Endometrial microvascular endothelial cells (primary cell): ENCODE measurements at regions not wholly inside any gene's neighbourhood (a gene's known extent, or its start where the extent isn't known, plus 50 kb on each side); places are given as distances from the start of the nearest gene placed in this dataset.

ENCODE experiments used
- in situ Hi-C: cut with HindIII; loops from 2 replicates; pipeline ENCODE4 v1.10.0; 2017; ENCODE audit warnings: low sequenced_read_pairs, low pct_unique_long_range_greater_than_20kb; ENCODE audit errors: inconsistent ontology term

GRCh38 chr20:22414305-22414742 lies 170.0 kb downstream of the FOXA2 start:
- in situ Hi-C loops: no loop called here

GRCh38 chr20:22412977-22413868 lies 171.1 kb downstream of the FOXA2 start:
- in situ Hi-C loops: no loop called here

GRCh38 chr20:22411627-22412450 lies 172.5 kb downstream of the FOXA2 start:
- in situ Hi-C loops: no loop called here

GRCh38 chr20:22411286-22411626 lies 173.1 kb downstream of the FOXA2 start:
- in situ Hi-C loops: no loop called here

- in situ Hi-C loops: no loop called here
These were observed 173.7 kb downstream of the FOXA2 start for GRCh38 chr20:22410556-22411130.

- in situ Hi-C loops: no loop called here
These were observed 175.6 kb downstream of the FOXA2 start for GRCh38 chr20:22408521-22409402.

GRCh38 chr20:22407237-22408193 lies 176.9 kb downstream of the FOXA2 start:
- in situ Hi-C loops: no loop called here

GRCh38 chr20:22404419-22405170 lies 179.8 kb downstream of the FOXA2 start:
- in situ Hi-C loops: no loop called here

- in situ Hi-C loops: no loop called here
These were observed 180.6 kb downstream of the FOXA2 start for GRCh38 chr20:22403632-22404361.

- in situ Hi-C loops: no loop called here
These were observed 181.2 kb downstream of the FOXA2 start for GRCh38 chr20:22403022-22403631.

GRCh38 chr20:22402550-22402949 lies 181.8 kb downstream of the FOXA2 start:
- in situ Hi-C loops: no loop called here

GRCh38 chr20:22400440-22400839 lies 183.9 kb downstream of the FOXA2 start:
- in situ Hi-C loops: no loop called here

GRCh38 chr20:22394583-22394982 lies 189.8 kb downstream of the FOXA2 start:
- in situ Hi-C loops: no loop called here

- in situ Hi-C loops: no loop called here
These were observed 193.8 kb downstream of the FOXA2 start for GRCh38 chr20:22390543-22390903.

GRCh38 chr20:22389836-22390542 lies 194.4 kb downstream of the FOXA2 start:
- in situ Hi-C loops: no loop called here

GRCh38 chr20:22387452-22387851 lies 196.9 kb downstream of the FOXA2 start:
- in situ Hi-C loops: no loop called here
